GM23338 (cell line): ENCODE measurements at regions not wholly inside any gene's neighbourhood (a gene's known extent, or its start where the extent isn't known, plus 50 kb on each side); places are given as distances from the start of the nearest gene placed in this dataset.

Experiments
- ATAC-seq: fragments of 200-7000 bp; cut with Tn5 transposase; 3 replicates; pipeline ENCODE4 v1.9.1; 2020
- DNase-seq: peaks from one replicate; pipeline ENCODE4 v3.0.0-alpha.2; 2015; ENCODE audit warnings: low spot score
- H2AFZ ChIP-seq: fragments of 200-600 bp; sonication (generic); 2 replicates; pipeline ENCODE4 v1.8.0; 2016; ENCODE audit warnings: antibody characterized with exemption, mild to moderate bottlenecking, moderate library complexity
- H3F3A ChIP-seq: fragments of 200-600 bp; sonication (generic); replicated peaks from 2 replicates; pipeline ENCODE4 v1.8.0; 2017; ENCODE audit warnings: antibody characterized with exemption, mixed run types, low read depth
- H3K27ac ChIP-seq: fragments of 200-600 bp; sonication (generic); 2 replicates; pipeline ENCODE4 v1.6.1; 2016; ENCODE audit warnings: low read depth
- H3K27me3 ChIP-seq: fragments of 200-600 bp; sonication (generic); 2 replicates; pipeline ENCODE4 v1.8.0; 2016; ENCODE audit warnings: mild to moderate bottlenecking, mixed run types, moderate library complexity; ENCODE audit not compliant: insufficient read depth
- H3K36me3 ChIP-seq: fragments of 200-600 bp; sonication (generic); 2 replicates; pipeline ENCODE4 v1.8.0; 2016; ENCODE audit warnings: mild to moderate bottlenecking; ENCODE audit not compliant: insufficient read depth
- H3K4me1 ChIP-seq: fragments of 200-600 bp; sonication (generic); 2 replicates; pipeline ENCODE4 v1.8.0; 2016; ENCODE audit warnings: mild to moderate bottlenecking, moderate library complexity; ENCODE audit not compliant: insufficient read depth
- H3K4me2 ChIP-seq: fragments of 200-600 bp; sonication (generic); 2 replicates; pipeline ENCODE4 v1.7.1; 2017; ENCODE audit warnings: mixed run types
- H3K4me3 ChIP-seq: fragments of 200-600 bp; sonication (generic); 2 replicates; pipeline ENCODE4 v1.6.1; 2016; ENCODE audit warnings: mixed run types
- H3K79me2 ChIP-seq: fragments of 200-600 bp; sonication (generic); replicated peaks from 2 replicates; pipeline ENCODE4 v1.8.0; 2017; ENCODE audit warnings: mild to moderate bottlenecking; ENCODE audit not compliant: insufficient read depth
- H3K9me2 ChIP-seq: fragments of 200-600 bp; sonication (generic); 2 replicates; pipeline ENCODE4 v1.8.0; 2017; ENCODE audit not compliant: insufficient read depth
- H4K20me1 ChIP-seq: fragments of 200-600 bp; sonication (generic); replicated peaks from 2 replicates; pipeline ENCODE4 v1.8.0; 2017; ENCODE audit warnings: mild to moderate bottlenecking; ENCODE audit not compliant: insufficient read depth
- H3K27ac Mint-ChIP-seq: 2 replicates; pipeline ENCODE4 v1.8.0; 2020; ENCODE audit warnings: inconsistent platforms, mild to moderate bottlenecking, moderate library complexity, mixed read lengths
- H3K27me3 Mint-ChIP-seq: 3 replicates; pipeline ENCODE4 v1.8.0; 2022; ENCODE audit warnings: low read depth, mild to moderate bottlenecking, moderate library complexity, mixed read lengths, inconsistent platforms; ENCODE audit not compliant: insufficient read depth, poor library complexity
- H3K36me3 Mint-ChIP-seq: 3 replicates; pipeline ENCODE4 v1.8.0; 2021; ENCODE audit warnings: low read depth, mild to moderate bottlenecking, inconsistent platforms, moderate library complexity, mixed read lengths
- H3K4me1 Mint-ChIP-seq: 3 replicates; pipeline ENCODE4 v1.8.0; 2020; ENCODE audit warnings: mild to moderate bottlenecking, inconsistent platforms, mixed read lengths
- H3K4me3 Mint-ChIP-seq: 3 replicates; pipeline ENCODE4 v1.8.0; 2021; ENCODE audit warnings: moderate library complexity, mild to moderate bottlenecking, inconsistent platforms, mixed read lengths
- H3K9me3 Mint-ChIP-seq: 3 replicates; pipeline ENCODE4 v1.8.0; 2020; ENCODE audit warnings: moderate library complexity, mild to moderate bottlenecking, inconsistent platforms, mixed read lengths
- CREB1 ChIP-seq: fragments of 250-450 bp; sonication (Bioruptor Pico); IDR thresholded peaks from 2 replicates; pipeline ENCODE4 v1.5.0; 2020; ENCODE audit warnings: low read depth, mild to moderate bottlenecking, moderate library complexity
- EZH2 ChIP-seq: fragments of 200-600 bp; sonication (generic); IDR thresholded peaks from one replicate; pipeline ENCODE4 v1.8.0; 2017; ENCODE audit warnings: antibody characterized with exemption, mild to moderate bottlenecking, low read depth; ENCODE audit not compliant: unreplicated experiment
- EZH2phosphoT487 ChIP-seq: fragments of 200-600 bp; sonication (generic); IDR thresholded peaks from one replicate; pipeline ENCODE4 v1.8.1; 2018; ENCODE audit warnings: antibody characterized with exemption; ENCODE audit not compliant: unreplicated experiment
- JUNB ChIP-seq: IDR thresholded peaks from one replicate; pipeline ENCODE4 v1.6.1; 2016; ENCODE audit warnings: antibody characterized with exemption; ENCODE audit not compliant: unreplicated experiment
- NANOG ChIP-seq: IDR thresholded peaks from 2 replicates; pipeline ENCODE4 v1.6.1; 2016; ENCODE audit warnings: antibody characterized with exemption, borderline replicate concordance
- POLR2AphosphoS5 ChIP-seq: IDR thresholded peaks from 2 replicates; pipeline ENCODE4 v1.6.1; 2016; ENCODE audit warnings: antibody characterized with exemption, low read depth
- STAT1 ChIP-seq: IDR thresholded peaks from one replicate; pipeline ENCODE4 v1.6.1; 2016; ENCODE audit warnings: antibody characterized with exemption; ENCODE audit not compliant: unreplicated experiment
- ZNF114 ChIP-seq: fragments of 250-450 bp; sonication (Bioruptor Pico); IDR thresholded peaks from 2 replicates; pipeline ENCODE4 v1.5.0; 2020; ENCODE audit warnings: mild to moderate bottlenecking, moderate library complexity
- TF ChIP-seq, protein P1 (sequence below): IDR thresholded peaks from 2 replicates; pipeline ENCODE4 v1.6.1; 2016; ENCODE audit warnings: antibody characterized with exemption
- TF ChIP-seq, protein P2 (sequence below): IDR thresholded peaks from one replicate; pipeline ENCODE4 v1.6.1; 2018; ENCODE audit warnings: antibody characterized with exemption; ENCODE audit not compliant: unreplicated experiment
- TF ChIP-seq, protein P3 (sequence below), 2 experiments: fragments of 200-600 bp in 1 of 2; sonication (generic) in 1 of 2; conservative IDR thresholded peaks; 2 replicates each; pipeline versions ENCODE4 v1.5.1 to v1.6.1; 2016 to 2017; ENCODE audit warnings: antibody characterized with exemption in 2 of 2, low read depth in 2 of 2, mild to moderate bottlenecking in 2 of 2, moderate library complexity in 1 of 2

GRCh38 chr15:48001393-48002039 lies 119.3 kb upstream of the SLC24A5 start:
- Mint-ChIP-seq H3K4me3 (no peak overlapping the region), H3K27ac (no peak overlapping the region)

More at GRCh38 chr15:48001393-48002039, 119.3 kb upstream of the SLC24A5 start:
- Histone ChIP-seq H4K20me1 (no peaks in the 10 kb centered on the region), H3K27me3 (no peaks in the 10 kb centered on the region), H3K4me2 (no peak overlapping the region), H3K9me2 (peaks cover 47% of the 10 kb centered on the region), H3F3A (no peaks in the 10 kb centered on the region), H3K79me2 (no peaks in the 10 kb centered on the region), H2AFZ (0 out of 2 replicates have a peak overlapping the region, but pooled peaks have one; percentile 34), H3K4me1 (peaks cover 10% of the 10 kb centered on the region), H3K4me3 (no peak overlapping the region), H3K36me3 (no peaks in the 10 kb centered on the region), H3K27ac (no peak overlapping the region)
- Mint-ChIP-seq H3K27me3 (no peaks in the 10 kb centered on the region), H3K9me3 (peaks cover 2% of the 10 kb centered on the region; the same call in 1 of the 3 replicates), H3K4me1 (peaks cover 26% of the 10 kb centered on the region), H3K36me3 (no peaks in the 10 kb centered on the region; the same call in 1 of the 3 replicates)
- TF ChIP-seq ZNF114 (CRISPR knock-in tag) = no peak
- TF ChIP-seq NANOG = no peak
- no peak for TF ChIP-seq STAT1
- TF ChIP-seq POLR2AphosphoS5 = no peak
- TF ChIP-seq, protein P1, sequence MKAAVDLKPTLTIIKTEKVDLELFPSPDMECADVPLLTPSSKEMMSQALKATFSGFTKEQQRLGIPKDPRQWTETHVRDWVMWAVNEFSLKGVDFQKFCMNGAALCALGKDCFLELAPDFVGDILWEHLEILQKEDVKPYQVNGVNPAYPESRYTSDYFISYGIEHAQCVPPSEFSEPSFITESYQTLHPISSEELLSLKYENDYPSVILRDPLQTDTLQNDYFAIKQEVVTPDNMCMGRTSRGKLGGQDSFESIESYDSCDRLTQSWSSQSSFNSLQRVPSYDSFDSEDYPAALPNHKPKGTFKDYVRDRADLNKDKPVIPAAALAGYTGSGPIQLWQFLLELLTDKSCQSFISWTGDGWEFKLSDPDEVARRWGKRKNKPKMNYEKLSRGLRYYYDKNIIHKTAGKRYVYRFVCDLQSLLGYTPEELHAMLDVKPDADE = no peak
- TF ChIP-seq, protein P2, sequence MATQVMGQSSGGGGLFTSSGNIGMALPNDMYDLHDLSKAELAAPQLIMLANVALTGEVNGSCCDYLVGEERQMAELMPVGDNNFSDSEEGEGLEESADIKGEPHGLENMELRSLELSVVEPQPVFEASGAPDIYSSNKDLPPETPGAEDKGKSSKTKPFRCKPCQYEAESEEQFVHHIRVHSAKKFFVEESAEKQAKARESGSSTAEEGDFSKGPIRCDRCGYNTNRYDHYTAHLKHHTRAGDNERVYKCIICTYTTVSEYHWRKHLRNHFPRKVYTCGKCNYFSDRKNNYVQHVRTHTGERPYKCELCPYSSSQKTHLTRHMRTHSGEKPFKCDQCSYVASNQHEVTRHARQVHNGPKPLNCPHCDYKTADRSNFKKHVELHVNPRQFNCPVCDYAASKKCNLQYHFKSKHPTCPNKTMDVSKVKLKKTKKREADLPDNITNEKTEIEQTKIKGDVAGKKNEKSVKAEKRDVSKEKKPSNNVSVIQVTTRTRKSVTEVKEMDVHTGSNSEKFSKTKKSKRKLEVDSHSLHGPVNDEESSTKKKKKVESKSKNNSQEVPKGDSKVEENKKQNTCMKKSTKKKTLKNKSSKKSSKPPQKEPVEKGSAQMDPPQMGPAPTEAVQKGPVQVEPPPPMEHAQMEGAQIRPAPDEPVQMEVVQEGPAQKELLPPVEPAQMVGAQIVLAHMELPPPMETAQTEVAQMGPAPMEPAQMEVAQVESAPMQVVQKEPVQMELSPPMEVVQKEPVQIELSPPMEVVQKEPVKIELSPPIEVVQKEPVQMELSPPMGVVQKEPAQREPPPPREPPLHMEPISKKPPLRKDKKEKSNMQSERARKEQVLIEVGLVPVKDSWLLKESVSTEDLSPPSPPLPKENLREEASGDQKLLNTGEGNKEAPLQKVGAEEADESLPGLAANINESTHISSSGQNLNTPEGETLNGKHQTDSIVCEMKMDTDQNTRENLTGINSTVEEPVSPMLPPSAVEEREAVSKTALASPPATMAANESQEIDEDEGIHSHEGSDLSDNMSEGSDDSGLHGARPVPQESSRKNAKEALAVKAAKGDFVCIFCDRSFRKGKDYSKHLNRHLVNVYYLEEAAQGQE = no peak
- TF ChIP-seq EZH2phosphoT487 = no peak
- no peak for TF ChIP-seq JUNB
- TF ChIP-seq, protein P3, sequence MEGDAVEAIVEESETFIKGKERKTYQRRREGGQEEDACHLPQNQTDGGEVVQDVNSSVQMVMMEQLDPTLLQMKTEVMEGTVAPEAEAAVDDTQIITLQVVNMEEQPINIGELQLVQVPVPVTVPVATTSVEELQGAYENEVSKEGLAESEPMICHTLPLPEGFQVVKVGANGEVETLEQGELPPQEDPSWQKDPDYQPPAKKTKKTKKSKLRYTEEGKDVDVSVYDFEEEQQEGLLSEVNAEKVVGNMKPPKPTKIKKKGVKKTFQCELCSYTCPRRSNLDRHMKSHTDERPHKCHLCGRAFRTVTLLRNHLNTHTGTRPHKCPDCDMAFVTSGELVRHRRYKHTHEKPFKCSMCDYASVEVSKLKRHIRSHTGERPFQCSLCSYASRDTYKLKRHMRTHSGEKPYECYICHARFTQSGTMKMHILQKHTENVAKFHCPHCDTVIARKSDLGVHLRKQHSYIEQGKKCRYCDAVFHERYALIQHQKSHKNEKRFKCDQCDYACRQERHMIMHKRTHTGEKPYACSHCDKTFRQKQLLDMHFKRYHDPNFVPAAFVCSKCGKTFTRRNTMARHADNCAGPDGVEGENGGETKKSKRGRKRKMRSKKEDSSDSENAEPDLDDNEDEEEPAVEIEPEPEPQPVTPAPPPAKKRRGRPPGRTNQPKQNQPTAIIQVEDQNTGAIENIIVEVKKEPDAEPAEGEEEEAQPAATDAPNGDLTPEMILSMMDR (conservative IDR thresholded peaks at IDR 0.05; ENCODE audit: low read depth in 2 of 2) = no peak
- no peak for TF ChIP-seq EZH2
- TF ChIP-seq CREB1 (CRISPR knock-in tag) = no peak
- DNase-seq = no peak
- no peak for ATAC-seq
